ENCODE measurements at regions not wholly inside any gene's neighbourhood (a gene's known extent, or its start where the extent isn't known, plus 50 kb on each side); places are given as distances from the start of the nearest gene placed in this dataset.

GRCh38 chrX:42497356-42497755, 280.6 kb downstream of the PPP1R2C start:
- Histone ChIP-seq H3K36me3 (ENCODE audit: control insufficient read depth, insufficient read depth, low read length) (no peaks in the 10 kb centered on the region), H3K4me1 (ENCODE audit: control insufficient read depth, insufficient read depth, low read length) (no peaks in the 10 kb centered on the region), H3K27ac (ENCODE audit: low read depth, low read length) (no peak overlapping the region), H3K9me3 (ENCODE audit: control insufficient read depth, insufficient read depth, low read length) (no peaks in the 10 kb centered on the region), H3K4me3 (ENCODE audit: low read depth, low read length) (no peak overlapping the region), H3K27me3 (ENCODE audit: control insufficient read depth, insufficient read depth, low read length) (peaks cover 15% of the 10 kb centered on the region)
- peak in 1 of 6 donors; percentile 27 for DNase-seq (ENCODE audit: low read depth in 4 of 6, low spot score in 6 of 6)
- no CpG with 5 or more reads among the region's 4 CpGs for whole genome bisulfite sequencing (ENCODE audit: insufficient coverage)

GRCh38 chrX:42496239-42496638, 281.7 kb downstream of the PPP1R2C start:
- no peak for DNase-seq (ENCODE audit: low read depth in 4 of 6, low spot score in 6 of 6)
- H3K36me3 ChIP-seq (ENCODE audit: control insufficient read depth, insufficient read depth, low read length) = no peaks in the 10 kb centered on the region
- H3K27me3 ChIP-seq (ENCODE audit: control insufficient read depth, insufficient read depth, low read length) = peaks cover 9% of the 10 kb centered on the region
- H3K4me1 ChIP-seq (ENCODE audit: control insufficient read depth, insufficient read depth, low read length) = no peaks in the 10 kb centered on the region
- H3K9me3 ChIP-seq (ENCODE audit: control insufficient read depth, insufficient read depth, low read length) = no peaks in the 10 kb centered on the region
- no peak overlapping the region for H3K27ac ChIP-seq (ENCODE audit: low read depth, low read length)
- H3K4me3 ChIP-seq (ENCODE audit: low read depth, low read length) = no peak overlapping the region

- no peaks in the 10 kb centered on the region for H3K36me3 ChIP-seq (ENCODE audit: control insufficient read depth, insufficient read depth, low read length)
- WGBS (ENCODE audit: insufficient coverage) = 73% methylated on average over 7 of the region's 7 CpGs
These were observed 282.8 kb downstream of the PPP1R2C start for GRCh38 chrX:42495139-42495538.

GRCh38 chrX:42491137-42491907, 286.6 kb downstream of the PPP1R2C start:
- H3K27ac ChIP-seq (ENCODE audit: low read depth, low read length) = no peak overlapping the region
- WGBS (ENCODE audit: insufficient coverage) = no CpG with 5 or more reads among the region's 2 CpGs
- no peaks in the 10 kb centered on the region for H3K36me3 ChIP-seq (ENCODE audit: control insufficient read depth, insufficient read depth, low read length)
- H3K27me3 ChIP-seq (ENCODE audit: control insufficient read depth, insufficient read depth, low read length) = peaks cover 9% of the 10 kb centered on the region
- H3K4me1 ChIP-seq (ENCODE audit: control insufficient read depth, insufficient read depth, low read length) = no peaks in the 10 kb centered on the region
- peak in 1 of 6 donors; percentile 12 for DNase-seq (ENCODE audit: low read depth in 4 of 6, low spot score in 6 of 6)
- no peaks in the 10 kb centered on the region for H3K9me3 ChIP-seq (ENCODE audit: control insufficient read depth, insufficient read depth, low read length)
- no peak overlapping the region for H3K4me3 ChIP-seq (ENCODE audit: low read depth, low read length)

More at GRCh38 chrX:42495139-42495538, 282.8 kb downstream of the PPP1R2C start:
- DNase-seq (ENCODE audit: low read depth in 4 of 6, low spot score in 6 of 6) = no peak
- Histone ChIP-seq H3K4me1 (ENCODE audit: control insufficient read depth, insufficient read depth, low read length) (no peaks in the 10 kb centered on the region), H3K4me3 (ENCODE audit: low read depth, low read length) (no peak overlapping the region), H3K27me3 (ENCODE audit: control insufficient read depth, insufficient read depth, low read length) (peaks cover 9% of the 10 kb centered on the region), H3K27ac (ENCODE audit: low read depth, low read length) (no peak overlapping the region), H3K9me3 (ENCODE audit: control insufficient read depth, insufficient read depth, low read length) (no peaks in the 10 kb centered on the region)

GRCh38 chrX:42490111-42490510, 287.9 kb downstream of the PPP1R2C start:
- no peak overlapping the region for H3K4me3 ChIP-seq (ENCODE audit: low read depth, low read length)
- DNase-seq (ENCODE audit: low read depth in 4 of 6, low spot score in 6 of 6) = no peak
- H3K36me3 ChIP-seq (ENCODE audit: control insufficient read depth, insufficient read depth, low read length) = no peaks in the 10 kb centered on the region
- WGBS (ENCODE audit: insufficient coverage) = no CpG with 5 or more reads among the region's 3 CpGs
- no peaks in the 10 kb centered on the region for H3K4me1 ChIP-seq (ENCODE audit: control insufficient read depth, insufficient read depth, low read length)
- H3K27ac ChIP-seq (ENCODE audit: low read depth, low read length) = no peak overlapping the region
- no peaks in the 10 kb centered on the region for H3K9me3 ChIP-seq (ENCODE audit: control insufficient read depth, insufficient read depth, low read length)
- H3K27me3 ChIP-seq (ENCODE audit: control insufficient read depth, insufficient read depth, low read length) = peaks cover 8% of the 10 kb centered on the region

GRCh38 chrX:42485601-42486000, 292.4 kb downstream of the PPP1R2C start:
- no CpG with 5 or more reads among the region's 2 CpGs for WGBS (ENCODE audit: insufficient coverage)
- DNase-seq (ENCODE audit: low read depth in 4 of 6, low spot score in 6 of 6) = peak in 2 of 6 donors; percentile 22 to 28
- H3K27ac ChIP-seq (ENCODE audit: low read depth, low read length) = no peak overlapping the region

GRCh38 chrX:42484233-42484632, 293.7 kb downstream of the PPP1R2C start:
- Histone ChIP-seq H3K4me1 (ENCODE audit: control insufficient read depth, insufficient read depth, low read length) (no peaks in the 10 kb centered on the region), H3K9me3 (ENCODE audit: control insufficient read depth, insufficient read depth, low read length) (no peaks in the 10 kb centered on the region), H3K4me3 (ENCODE audit: low read depth, low read length) (no peak overlapping the region), H3K27ac (ENCODE audit: low read depth, low read length) (no peak overlapping the region), H3K36me3 (ENCODE audit: control insufficient read depth, insufficient read depth, low read length) (no peaks in the 10 kb centered on the region), H3K27me3 (ENCODE audit: control insufficient read depth, insufficient read depth, low read length) (peaks cover 2% of the 10 kb centered on the region)
- WGBS (ENCODE audit: insufficient coverage) = no CpG with 5 or more reads among the region's 1 CpG
- DNase-seq (ENCODE audit: low read depth in 4 of 6, low spot score in 6 of 6) = no peak

More at GRCh38 chrX:42485601-42486000, 292.4 kb downstream of the PPP1R2C start:
- H3K27me3 ChIP-seq (ENCODE audit: control insufficient read depth, insufficient read depth, low read length) = peaks cover 2% of the 10 kb centered on the region
- no peaks in the 10 kb centered on the region for H3K9me3 ChIP-seq (ENCODE audit: control insufficient read depth, insufficient read depth, low read length)
- no peaks in the 10 kb centered on the region for H3K36me3 ChIP-seq (ENCODE audit: control insufficient read depth, insufficient read depth, low read length)
- H3K4me3 ChIP-seq (ENCODE audit: low read depth, low read length) = no peak overlapping the region
- H3K4me1 ChIP-seq (ENCODE audit: control insufficient read depth, insufficient read depth, low read length) = no peaks in the 10 kb centered on the region

GRCh38 chrX:42477396-42477795, 300.6 kb downstream of the PPP1R2C start:
- no CpG with 5 or more reads among the region's 1 CpG for WGBS (ENCODE audit: insufficient coverage)
- DNase-seq (ENCODE audit: low read depth in 4 of 6, low spot score in 6 of 6) = no peak

GRCh38 chrX:42472727-42473126, 305.2 kb downstream of the PPP1R2C start:
- H3K27ac ChIP-seq (ENCODE audit: low read depth, low read length) = no peak overlapping the region
- no peaks in the 10 kb centered on the region for H3K36me3 ChIP-seq (ENCODE audit: control insufficient read depth, insufficient read depth, low read length)
- no peaks in the 10 kb centered on the region for H3K9me3 ChIP-seq (ENCODE audit: control insufficient read depth, insufficient read depth, low read length)
- H3K4me3 ChIP-seq (ENCODE audit: low read depth, low read length) = no peak overlapping the region
- peaks cover 2% of the 10 kb centered on the region for H3K27me3 ChIP-seq (ENCODE audit: control insufficient read depth, insufficient read depth, low read length)
- no peak for DNase-seq (ENCODE audit: low read depth in 4 of 6, low spot score in 6 of 6)
- H3K4me1 ChIP-seq (ENCODE audit: control insufficient read depth, insufficient read depth, low read length) = no peaks in the 10 kb centered on the region
- WGBS (ENCODE audit: insufficient coverage) = no CpG with 5 or more reads among the region's 1 CpG

More at GRCh38 chrX:42477396-42477795, 300.6 kb downstream of the PPP1R2C start:
- peaks cover 2% of the 10 kb centered on the region for H3K27me3 ChIP-seq (ENCODE audit: control insufficient read depth, insufficient read depth, low read length)
- H3K9me3 ChIP-seq (ENCODE audit: control insufficient read depth, insufficient read depth, low read length) = no peaks in the 10 kb centered on the region
- H3K27ac ChIP-seq (ENCODE audit: low read depth, low read length) = no peak overlapping the region
- no peak overlapping the region for H3K4me3 ChIP-seq (ENCODE audit: low read depth, low read length)
- no peaks in the 10 kb centered on the region for H3K4me1 ChIP-seq (ENCODE audit: control insufficient read depth, insufficient read depth, low read length)
- H3K36me3 ChIP-seq (ENCODE audit: control insufficient read depth, insufficient read depth, low read length) = no peaks in the 10 kb centered on the region

- H3K4me1 ChIP-seq (ENCODE audit: control insufficient read depth, insufficient read depth, low read length) = no peaks in the 10 kb centered on the region
- no peaks in the 10 kb centered on the region for H3K36me3 ChIP-seq (ENCODE audit: control insufficient read depth, insufficient read depth, low read length)
- no peak overlapping the region for H3K4me3 ChIP-seq (ENCODE audit: low read depth, low read length)
- peaks cover 2% of the 10 kb centered on the region for H3K27me3 ChIP-seq (ENCODE audit: control insufficient read depth, insufficient read depth, low read length)
- no peak overlapping the region for H3K27ac ChIP-seq (ENCODE audit: low read depth, low read length)
- DNase-seq (ENCODE audit: low read depth in 4 of 6, low spot score in 6 of 6) = no peak
- no peaks in the 10 kb centered on the region for H3K9me3 ChIP-seq (ENCODE audit: control insufficient read depth, insufficient read depth, low read length)
- 67% methylated on average over 1 of the region's 4 CpGs for WGBS (ENCODE audit: insufficient coverage)
These were observed 311.5 kb downstream of the PPP1R2C start for GRCh38 chrX:42466332-42467046.

All from spinal cord (tissue), 9 donors.